Chondrocyte (in vitro differentiated cells): ENCODE measurements at regions not wholly inside any gene's neighbourhood (a gene's known extent, or its start where the extent isn't known, plus 50 kb on each side); places are given as distances from the start of the nearest gene placed in this dataset.

Source experiments
- DNase-seq: peaks from one replicate; pipeline ENCODE4 v3.0.0; 2021; ENCODE audit warnings: mixed read lengths, low spot score
- H3K27ac Mint-ChIP-seq: one replicate; pipeline ENCODE4 v1.8.0; 2021; ENCODE audit warnings: mild to moderate bottlenecking, moderate library complexity, mixed read lengths; ENCODE audit not compliant: unreplicated experiment
- H3K27me3 Mint-ChIP-seq: 2 replicates; pipeline ENCODE4 v1.8.0; 2021; ENCODE audit warnings: low read depth, mixed read lengths
- H3K36me3 Mint-ChIP-seq: 2 replicates; pipeline ENCODE4 v1.8.0; 2021; ENCODE audit warnings: low read depth, mixed read lengths
- H3K4me1 Mint-ChIP-seq: 2 replicates; pipeline ENCODE4 v1.8.0; 2021; ENCODE audit warnings: low read depth, mild to moderate bottlenecking, mixed read lengths
- H3K4me3 Mint-ChIP-seq: one replicate; pipeline ENCODE4 v1.8.0; 2021; ENCODE audit warnings: mild to moderate bottlenecking, moderate library complexity, mixed read lengths; ENCODE audit not compliant: unreplicated experiment
- H3K9me3 Mint-ChIP-seq: 2 replicates; pipeline ENCODE4 v1.8.0; 2021; ENCODE audit warnings: low read depth, mixed read lengths
- CTCF ChIP-seq: fragments of 200-600 bp; sonication (generic); IDR thresholded peaks from 2 replicates; pipeline ENCODE4 v1.5.0; 2021; ENCODE audit warnings: antibody characterized with exemption, mild to moderate bottlenecking, moderate library complexity

GRCh38 chr13:50586414-50587083 is 256.9 kb downstream of the DLEU7 start:
- H3K4me1 Mint-ChIP-seq, result peaks cover 56% of the 10 kb centered on the region
- H3K4me3 Mint-ChIP-seq, result no peak overlapping the region
- TF ChIP-seq CTCF, result no peak
- no peaks in the 10 kb centered on the region for H3K36me3 Mint-ChIP-seq
- no peaks in the 10 kb centered on the region for H3K9me3 Mint-ChIP-seq
- H3K27me3 Mint-ChIP-seq, result no peaks in the 10 kb centered on the region
- no peak overlapping the region for H3K27ac Mint-ChIP-seq
- DNase-seq, result no peak

GRCh38 chr13:50587115-50587514 is 256.4 kb downstream of the DLEU7 start:
- no peak for DNase-seq

GRCh38 chr13:50587645-50588373 is 255.7 kb downstream of the DLEU7 start:
- Mint-ChIP-seq H3K27me3 (no peaks in the 10 kb centered on the region), H3K9me3 (no peaks in the 10 kb centered on the region), H3K4me1 (peaks cover 53% of the 10 kb centered on the region), H3K36me3 (no peaks in the 10 kb centered on the region), H3K4me3 (no peak overlapping the region), H3K27ac (peak overlapping the region; percentile 64)
- no peak for TF ChIP-seq CTCF
- DNase-seq, result no peak

More at GRCh38 chr13:50587115-50587514, 256.4 kb downstream of the DLEU7 start:
- H3K4me1 Mint-ChIP-seq, result peaks cover 51% of the 10 kb centered on the region
- no peaks in the 10 kb centered on the region for H3K27me3 Mint-ChIP-seq
- peak overlapping the region; percentile 28 for H3K27ac Mint-ChIP-seq
- H3K4me3 Mint-ChIP-seq, result no peak overlapping the region
- H3K9me3 Mint-ChIP-seq, result no peaks in the 10 kb centered on the region
- no peak for TF ChIP-seq CTCF
- no peaks in the 10 kb centered on the region for H3K36me3 Mint-ChIP-seq

GRCh38 chr13:50588491-50589130 is 254.9 kb downstream of the DLEU7 start:
- no peaks in the 10 kb centered on the region for H3K36me3 Mint-ChIP-seq
- peak overlapping the region; percentile 84 for H3K27ac Mint-ChIP-seq
- H3K4me1 Mint-ChIP-seq, result peaks cover 61% of the 10 kb centered on the region
- TF ChIP-seq CTCF, result no peak
- DNase-seq, result no peak
- no peak overlapping the region for H3K4me3 Mint-ChIP-seq
- H3K9me3 Mint-ChIP-seq, result no peaks in the 10 kb centered on the region
- H3K27me3 Mint-ChIP-seq, result no peaks in the 10 kb centered on the region

- no peaks in the 10 kb centered on the region for H3K9me3 Mint-ChIP-seq
These were observed 254.4 kb downstream of the DLEU7 start for GRCh38 chr13:50589139-50589538.

More at GRCh38 chr13:50589139-50589538, 254.4 kb downstream of the DLEU7 start:
- Mint-ChIP-seq H3K4me3 (no peak overlapping the region), H3K36me3 (no peaks in the 10 kb centered on the region), H3K27ac (peak overlapping the region; percentile 84), H3K4me1 (peaks cover 61% of the 10 kb centered on the region), H3K27me3 (no peaks in the 10 kb centered on the region)
- no peak for TF ChIP-seq CTCF
- DNase-seq, result no peak
